Peyer's patch (tissue), 4 donors: ENCODE measurements at regions not wholly inside any gene's neighbourhood (a gene's known extent, or its start where the extent isn't known, plus 50 kb on each side); places are given as distances from the start of the nearest gene placed in this dataset.

ENCODE experiments used
- DNase-seq, 3 donors: peaks; one replicate each; pipeline ENCODE4 v3.0.0-alpha.2; 2017 to 2019
- H3K27ac ChIP-seq, 4 donors: fragments of 200-600 bp; sonication (generic); one replicate each; pipeline ENCODE4 v1.5.1; 2016 to 2019
- H3K27me3 ChIP-seq, 2 donors: fragments of 200-600 bp; sonication (generic); one replicate each; pipeline ENCODE4 v1.5.1; 2019
- H3K36me3 ChIP-seq, 3 donors: fragments of 200-600 bp; sonication (generic); one replicate each; pipeline ENCODE4 v1.5.1; 2016 to 2019
- H3K4me1 ChIP-seq, 4 donors: fragments of 200-600 bp; sonication (generic); one replicate each; pipeline ENCODE4 v1.5.1; 2016 to 2019
- H3K4me3 ChIP-seq, 4 donors: fragments of 200-600 bp; sonication (generic); 1 replicate in 3 of 4; 2 replicates in 1 of 4; pipeline ENCODE4 v1.5.1; 2016 to 2019; ENCODE audit warnings: mild to moderate bottlenecking in 1 of 4
- H3K9me3 ChIP-seq, 4 donors: fragments of 200-600 bp; sonication (generic); one replicate each; pipeline ENCODE4 v1.5.1; 2016 to 2019; ENCODE audit warnings: mild to moderate bottlenecking in 1 of 4
- POLR2A ChIP-seq, 2 donors: fragments of 450-650 bp; IDR thresholded peaks; one replicate each; pipeline ENCODE4 v1.5.1; 2017; ENCODE audit warnings: antibody characterized with exemption in 2 of 2, mild to moderate bottlenecking in 2 of 2, moderate library complexity in 2 of 2
- TF ChIP-seq, protein P1 (sequence below), 6 experiments: fragments of 450-650 bp in 4 of 6; fragments of 200-600 bp in 2 of 6; sonication (generic) in 1 of 6; IDR thresholded peaks; one replicate each; pipeline ENCODE4 v1.5.1; 2017 to 2019; ENCODE audit warnings: antibody characterized with exemption in 6 of 6, mild to moderate bottlenecking in 3 of 6, moderate library complexity in 1 of 6

DNA sequence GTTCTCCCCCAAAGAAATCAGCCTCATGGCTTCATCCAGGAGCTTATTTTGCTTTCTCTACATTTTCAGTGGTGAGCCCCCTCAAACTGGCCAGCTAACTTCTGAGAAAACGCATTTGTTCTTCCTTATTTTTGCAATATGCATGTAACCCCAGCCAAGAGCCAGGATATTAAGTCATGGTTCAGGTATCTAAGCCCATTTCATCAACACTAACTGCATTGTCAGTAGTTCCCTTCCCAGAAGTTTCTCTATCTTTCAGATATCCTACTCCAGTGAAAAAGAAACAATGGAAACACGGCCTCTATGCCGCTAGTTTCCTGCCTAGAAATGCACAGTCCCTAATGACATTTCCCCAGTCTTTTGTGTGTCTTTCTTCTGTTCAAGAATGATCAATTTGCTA is 102.8 kb upstream of the RASSF8 start:
- Histone ChIP-seq H3K27ac (no peak overlapping the region), H3K9me3 (no peaks in the 10 kb centered on the region), H3K4me1 (no peaks in the 10 kb centered on the region), H3K4me3 (no peak overlapping the region), H3K36me3 (no peaks in the 10 kb centered on the region), H3K27me3 (no peaks in the 10 kb centered on the region)
- DNase-seq = no peak
- TF ChIP-seq, protein P1, sequence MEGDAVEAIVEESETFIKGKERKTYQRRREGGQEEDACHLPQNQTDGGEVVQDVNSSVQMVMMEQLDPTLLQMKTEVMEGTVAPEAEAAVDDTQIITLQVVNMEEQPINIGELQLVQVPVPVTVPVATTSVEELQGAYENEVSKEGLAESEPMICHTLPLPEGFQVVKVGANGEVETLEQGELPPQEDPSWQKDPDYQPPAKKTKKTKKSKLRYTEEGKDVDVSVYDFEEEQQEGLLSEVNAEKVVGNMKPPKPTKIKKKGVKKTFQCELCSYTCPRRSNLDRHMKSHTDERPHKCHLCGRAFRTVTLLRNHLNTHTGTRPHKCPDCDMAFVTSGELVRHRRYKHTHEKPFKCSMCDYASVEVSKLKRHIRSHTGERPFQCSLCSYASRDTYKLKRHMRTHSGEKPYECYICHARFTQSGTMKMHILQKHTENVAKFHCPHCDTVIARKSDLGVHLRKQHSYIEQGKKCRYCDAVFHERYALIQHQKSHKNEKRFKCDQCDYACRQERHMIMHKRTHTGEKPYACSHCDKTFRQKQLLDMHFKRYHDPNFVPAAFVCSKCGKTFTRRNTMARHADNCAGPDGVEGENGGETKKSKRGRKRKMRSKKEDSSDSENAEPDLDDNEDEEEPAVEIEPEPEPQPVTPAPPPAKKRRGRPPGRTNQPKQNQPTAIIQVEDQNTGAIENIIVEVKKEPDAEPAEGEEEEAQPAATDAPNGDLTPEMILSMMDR (IDR thresholded peaks at IDR 0.05) = no peak
- no peak for TF ChIP-seq POLR2A (IDR thresholded peaks at IDR 0.05)

DNA sequence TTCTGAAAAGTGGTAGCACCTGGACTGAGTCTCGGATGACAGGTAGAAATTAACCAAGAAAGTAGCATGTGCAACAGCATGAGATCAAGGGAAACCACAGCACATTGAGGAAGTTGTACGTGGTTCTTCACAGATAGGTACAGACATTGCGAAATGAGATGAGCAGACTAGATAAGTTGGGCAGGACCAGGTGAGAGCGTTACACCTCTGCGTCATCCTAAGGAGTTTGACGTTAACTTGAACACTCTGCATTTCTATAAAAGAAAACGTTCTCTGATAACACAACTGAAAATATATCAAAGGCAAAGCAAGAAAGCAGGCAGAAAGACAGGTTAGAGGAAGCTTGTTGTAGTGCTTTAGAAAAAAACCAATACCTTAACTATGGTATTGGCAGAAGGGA is 98.5 kb upstream of the RASSF8 start:
- DNase-seq = no peak
- H3K27me3 ChIP-seq = no peaks in the 10 kb centered on the region
- TF ChIP-seq, protein P1 (IDR thresholded peaks at IDR 0.05) = no peak
- TF ChIP-seq POLR2A (IDR thresholded peaks at IDR 0.05) = no peak
- no peaks in the 10 kb centered on the region for H3K36me3 ChIP-seq
- H3K9me3 ChIP-seq = no peaks in the 10 kb centered on the region
- no peak overlapping the region for H3K27ac ChIP-seq
- no peak overlapping the region for H3K4me3 ChIP-seq
- H3K4me1 ChIP-seq = no peaks in the 10 kb centered on the region

DNA sequence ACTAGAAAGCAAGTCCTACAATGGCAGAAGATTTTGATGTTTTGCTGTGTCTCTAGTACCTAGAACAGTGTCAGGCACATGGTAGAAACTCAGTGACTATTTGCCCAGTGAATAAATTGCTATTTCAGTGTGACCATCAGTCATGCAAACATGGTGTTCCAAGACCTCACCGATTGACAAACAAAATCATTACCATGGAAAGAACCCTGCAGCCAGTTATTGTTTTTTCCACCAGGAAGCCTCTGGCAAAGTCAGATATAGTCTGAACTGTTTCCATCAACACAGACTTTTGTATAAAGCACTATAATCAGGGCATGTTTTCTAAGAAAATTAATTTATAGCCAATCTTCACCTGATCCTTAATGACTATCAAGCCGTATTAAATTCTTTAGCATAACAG is 97.3 kb upstream of the RASSF8 start:
- H3K9me3 ChIP-seq = no peaks in the 10 kb centered on the region
- TF ChIP-seq, protein P1 (IDR thresholded peaks at IDR 0.05) = no peak
- no peak for TF ChIP-seq POLR2A (IDR thresholded peaks at IDR 0.05)
- DNase-seq = no peak
- no peaks in the 10 kb centered on the region for H3K4me1 ChIP-seq
- no peaks in the 10 kb centered on the region for H3K36me3 ChIP-seq
- no peak overlapping the region for H3K4me3 ChIP-seq
- H3K27ac ChIP-seq = no peak overlapping the region
- no peaks in the 10 kb centered on the region for H3K27me3 ChIP-seq

DNA sequence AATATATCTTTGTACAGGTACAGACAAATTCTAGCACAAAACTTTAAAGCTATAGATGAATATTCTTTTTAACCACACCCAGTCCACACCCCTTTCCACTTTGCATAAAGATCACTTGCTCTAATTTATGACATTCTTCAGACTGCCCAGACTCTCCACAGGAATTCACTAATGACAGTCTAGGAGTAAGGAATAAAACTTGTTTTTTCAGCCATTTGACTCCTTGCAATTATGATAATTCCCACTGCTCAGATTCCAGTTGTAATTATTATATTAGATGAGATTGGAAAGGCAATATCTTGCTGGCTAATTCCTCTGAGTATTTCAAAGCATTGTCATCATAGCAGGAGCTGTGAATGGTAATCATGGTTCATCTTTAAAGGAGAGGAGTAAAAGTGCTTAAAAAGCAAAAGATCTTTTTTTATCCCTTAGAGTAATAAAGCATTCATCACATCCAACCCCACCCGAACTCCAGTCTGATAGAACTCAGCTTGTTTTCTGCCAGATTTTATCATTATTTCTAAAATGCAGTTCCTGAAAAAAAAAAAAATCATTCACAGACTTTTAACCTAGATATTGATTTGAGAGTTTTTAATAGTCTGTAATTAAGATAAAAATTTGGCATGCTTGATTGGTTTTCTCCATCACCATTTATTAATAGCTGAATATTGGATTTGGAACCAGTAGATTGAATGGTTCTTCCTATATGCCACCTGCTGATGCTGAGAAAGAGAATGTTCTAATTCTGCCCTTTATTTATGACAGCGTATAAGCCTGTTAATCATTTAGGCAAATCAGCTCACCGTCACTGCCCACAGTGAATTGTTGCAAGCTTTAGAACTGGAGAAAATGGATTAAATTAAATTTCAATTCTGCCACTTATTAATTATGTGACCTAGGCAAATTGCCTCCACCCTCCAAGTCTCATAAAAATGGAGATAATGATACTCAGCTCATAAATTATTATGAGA is 93.9 kb upstream of the RASSF8 start:
- H3K36me3 ChIP-seq = no peaks in the 10 kb centered on the region
- no peak overlapping the region for H3K27ac ChIP-seq
- H3K4me3 ChIP-seq = no peak overlapping the region
- H3K27me3 ChIP-seq = no peaks in the 10 kb centered on the region
- H3K9me3 ChIP-seq = no peaks in the 10 kb centered on the region
- TF ChIP-seq, protein P1 (IDR thresholded peaks at IDR 0.05) = no peak
- no peak for TF ChIP-seq POLR2A (IDR thresholded peaks at IDR 0.05)
- no peaks in the 10 kb centered on the region for H3K4me1 ChIP-seq
- no peak for DNase-seq

DNA sequence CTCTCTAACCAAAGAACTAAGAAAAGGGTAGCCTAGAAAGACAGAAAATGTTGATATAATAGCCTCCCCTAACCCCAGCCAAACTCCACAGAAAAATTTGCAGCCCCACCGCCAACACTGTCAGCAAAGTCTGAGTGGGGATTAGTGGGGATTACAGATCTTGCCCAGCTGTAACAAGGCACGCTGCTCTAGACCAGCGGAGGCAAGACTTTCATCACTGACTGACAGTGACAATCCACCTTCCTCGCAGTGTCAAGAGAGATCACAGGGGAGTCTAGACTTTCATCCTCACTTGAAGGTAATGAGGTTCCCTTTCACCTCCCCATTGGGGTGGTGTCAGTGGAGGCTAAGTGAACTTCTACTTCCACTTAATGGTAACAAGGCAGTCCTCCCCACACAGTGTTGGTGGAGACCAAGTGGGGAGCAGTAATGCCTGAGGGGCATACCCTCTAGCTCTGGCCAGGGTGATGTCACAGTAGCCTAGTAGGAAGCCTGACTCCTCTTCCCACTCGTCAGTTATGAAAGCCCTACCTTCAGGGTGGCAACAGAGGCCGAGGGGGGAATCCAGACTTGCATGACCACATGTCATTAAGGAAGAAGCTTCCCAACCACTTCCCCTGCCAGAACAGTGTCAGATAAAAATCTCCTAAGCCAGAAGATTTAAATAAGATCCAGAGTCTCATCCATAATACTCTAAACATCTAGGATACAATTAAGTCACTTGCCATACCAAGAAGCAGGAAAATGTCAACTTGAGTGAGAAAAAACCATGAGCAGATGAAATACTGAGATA is 91.7 kb upstream of the RASSF8 start:
- Histone ChIP-seq H3K9me3 (no peaks in the 10 kb centered on the region), H3K27me3 (no peaks in the 10 kb centered on the region), H3K4me3 (no peak overlapping the region), H3K36me3 (no peaks in the 10 kb centered on the region), H3K27ac (no peak overlapping the region), H3K4me1 (no peaks in the 10 kb centered on the region)
- DNase-seq = no peak
- TF ChIP-seq POLR2A (IDR thresholded peaks at IDR 0.05) = no peak
- TF ChIP-seq, protein P1 (IDR thresholded peaks at IDR 0.05) = no peak
